HepG2 (cell line): ENCODE measurements at regions not wholly inside any gene's neighbourhood (a gene's known extent, or its start where the extent isn't known, plus 50 kb on each side); places are given as distances from the start of the nearest gene placed in this dataset.

Source experiments
- ATF7-NPFF ChIP-seq: sonication (generic); formaldehyde crosslinking; IDR thresholded peaks from 2 replicates; pipeline ENCODE4 v1.8.1; 2023; ENCODE audit warnings: mild to moderate bottlenecking, low read depth, missing genetic modification reagents, moderate library complexity
- FOXO1 ChIP-seq: sonication (generic); formaldehyde crosslinking; IDR thresholded peaks from 2 replicates; pipeline ENCODE4 v1.4.0; 2020; ENCODE audit warnings: missing genetic modification reagents
- GZF1 ChIP-seq: sonication (generic); formaldehyde crosslinking; IDR thresholded peaks from 2 replicates; pipeline ENCODE4 v1.5.1; 2020; ENCODE audit warnings: mild to moderate bottlenecking, missing genetic modification reagents
- HMG20B ChIP-seq: conservative IDR thresholded peaks from 2 replicates; pipeline ENCODE4 v1.6.1; 2016; ENCODE audit warnings: missing genetic modification reagents, missing compliant biosample characterization
- HOXA9 ChIP-seq: sonication (generic); formaldehyde crosslinking; IDR thresholded peaks from 2 replicates; pipeline ENCODE4 v1.8.1; 2022; ENCODE audit warnings: missing genetic modification reagents, mild to moderate bottlenecking, moderate library complexity, borderline replicate concordance
- KLF16 ChIP-seq, 2 experiments: sonication (generic) in 1 of 2; formaldehyde crosslinking in 1 of 2; IDR thresholded peaks; 2 replicates each; pipeline versions ENCODE4 v1.6.1 to v1.8.0; 2016 to 2023; ENCODE audit warnings: missing genetic modification reagents in 2 of 2, missing compliant biosample characterization in 1 of 2
- KMT2A ChIP-seq: sonication (generic); formaldehyde crosslinking; IDR thresholded peaks from 2 replicates; pipeline ENCODE4 v1.4.0; 2020; ENCODE audit warnings: missing genetic modification reagents
- MAF1 ChIP-seq: sonication (generic); formaldehyde crosslinking; IDR thresholded peaks from 2 replicates; pipeline ENCODE4 v1.5.0; 2020; ENCODE audit warnings: missing genetic modification reagents, borderline replicate concordance
- MAFF ChIP-seq: IDR thresholded peaks from 2 replicates; pipeline ENCODE4 v1.6.1; 2011; ENCODE audit warnings: low read depth, low read length, improper control_type of control experiment
- MEF2D ChIP-seq: sonication (generic); formaldehyde crosslinking; IDR thresholded peaks from 2 replicates; pipeline ENCODE4 v1.5.1; 2020; ENCODE audit warnings: mild to moderate bottlenecking, missing genetic modification reagents
- MEIS2 ChIP-seq: sonication (generic); formaldehyde crosslinking; IDR thresholded peaks from 2 replicates; pipeline ENCODE4 v1.9.0; 2021; ENCODE audit warnings: mild to moderate bottlenecking, missing genetic modification reagents
- MYNN ChIP-seq: sonication (generic); formaldehyde crosslinking; IDR thresholded peaks from 2 replicates; pipeline ENCODE4 v1.4.0; 2020; ENCODE audit warnings: mild to moderate bottlenecking, low read depth, missing genetic modification reagents
- NFIC ChIP-seq: IDR thresholded peaks from 2 replicates; pipeline ENCODE4 v1.6.1; 2012; ENCODE audit warnings: mild to moderate bottlenecking, low read length, inconsistent platforms
- PAF1 ChIP-seq: IDR thresholded peaks from 2 replicates; pipeline ENCODE4 v1.6.1; 2016; ENCODE audit warnings: missing genetic modification reagents, missing compliant biosample characterization
- RBAK ChIP-seq: sonication (generic); formaldehyde crosslinking; IDR thresholded peaks from 2 replicates; pipeline ENCODE4 v1.5.1; 2020; ENCODE audit warnings: mild to moderate bottlenecking, missing genetic modification reagents
- RBFOX2 ChIP-seq: fragments of 200-400 bp; formaldehyde crosslinking; IDR thresholded peaks from 2 replicates; pipeline ENCODE4 v1.6.1; 2017; ENCODE audit warnings: low read depth, mild to moderate bottlenecking, low read length
- SRSF1 ChIP-seq: fragments of 200-400 bp; formaldehyde crosslinking; optimal IDR thresholded peaks from 2 replicates; pipeline ENCODE3; 2017; ENCODE audit warnings: mild to moderate bottlenecking, low read depth, low read length, moderate library complexity
- TOE1 ChIP-seq: sonication (generic); formaldehyde crosslinking; IDR thresholded peaks from 2 replicates; pipeline ENCODE4 v1.4.0; 2020; ENCODE audit warnings: mild to moderate bottlenecking, missing genetic modification reagents
- WIZ ChIP-seq: sonication (generic); formaldehyde crosslinking; IDR thresholded peaks from 2 replicates; pipeline ENCODE4 v1.5.1; 2020; ENCODE audit warnings: mild to moderate bottlenecking, missing genetic modification reagents
- ZBTB33 ChIP-seq: sonication (generic); formaldehyde crosslinking; IDR thresholded peaks from 2 replicates; pipeline ENCODE4 v1.4.0; 2020; ENCODE audit warnings: missing genetic modification reagents
- ZFX ChIP-seq: sonication (generic); formaldehyde crosslinking; IDR thresholded peaks from 2 replicates; pipeline ENCODE4 v1.4.0; 2020; ENCODE audit warnings: mild to moderate bottlenecking, low read depth, missing genetic modification reagents, moderate library complexity
- ZMYM4 ChIP-seq: sonication (generic); formaldehyde crosslinking; IDR thresholded peaks from 2 replicates; pipeline ENCODE4 v1.8.1; 2023; ENCODE audit warnings: mild to moderate bottlenecking, missing genetic modification reagents
- ZNF350 ChIP-seq: sonication (generic); formaldehyde crosslinking; IDR thresholded peaks from 2 replicates; pipeline ENCODE4 v1.4.0; 2020; ENCODE audit warnings: mild to moderate bottlenecking, low read depth, missing genetic modification reagents, borderline replicate concordance
- ZNF44 ChIP-seq: sonication (generic); formaldehyde crosslinking; IDR thresholded peaks from 2 replicates; pipeline ENCODE4 v1.5.1; 2020; ENCODE audit warnings: mild to moderate bottlenecking, missing genetic modification reagents
- ZNF644 ChIP-seq: IDR thresholded peaks from 2 replicates; pipeline ENCODE4 v1.6.1; 2016; ENCODE audit warnings: low read depth
- ZNF773 ChIP-seq: sonication (generic); formaldehyde crosslinking; IDR thresholded peaks from 2 replicates; pipeline ENCODE4 v1.4.0; 2020; ENCODE audit warnings: missing genetic modification reagents, borderline replicate concordance
- TF ChIP-seq, protein P1 (sequence below): sonication (generic); formaldehyde crosslinking; IDR thresholded peaks from 2 replicates; pipeline ENCODE4 v1.4.0; 2020; ENCODE audit warnings: mild to moderate bottlenecking, low read depth, missing genetic modification reagents
- TF ChIP-seq, protein P2 (sequence below): sonication (generic); formaldehyde crosslinking; IDR thresholded peaks from 2 replicates; pipeline ENCODE4 v1.5.1; 2020; ENCODE audit warnings: missing genetic modification reagents, mild to moderate bottlenecking, borderline replicate concordance

DNA sequence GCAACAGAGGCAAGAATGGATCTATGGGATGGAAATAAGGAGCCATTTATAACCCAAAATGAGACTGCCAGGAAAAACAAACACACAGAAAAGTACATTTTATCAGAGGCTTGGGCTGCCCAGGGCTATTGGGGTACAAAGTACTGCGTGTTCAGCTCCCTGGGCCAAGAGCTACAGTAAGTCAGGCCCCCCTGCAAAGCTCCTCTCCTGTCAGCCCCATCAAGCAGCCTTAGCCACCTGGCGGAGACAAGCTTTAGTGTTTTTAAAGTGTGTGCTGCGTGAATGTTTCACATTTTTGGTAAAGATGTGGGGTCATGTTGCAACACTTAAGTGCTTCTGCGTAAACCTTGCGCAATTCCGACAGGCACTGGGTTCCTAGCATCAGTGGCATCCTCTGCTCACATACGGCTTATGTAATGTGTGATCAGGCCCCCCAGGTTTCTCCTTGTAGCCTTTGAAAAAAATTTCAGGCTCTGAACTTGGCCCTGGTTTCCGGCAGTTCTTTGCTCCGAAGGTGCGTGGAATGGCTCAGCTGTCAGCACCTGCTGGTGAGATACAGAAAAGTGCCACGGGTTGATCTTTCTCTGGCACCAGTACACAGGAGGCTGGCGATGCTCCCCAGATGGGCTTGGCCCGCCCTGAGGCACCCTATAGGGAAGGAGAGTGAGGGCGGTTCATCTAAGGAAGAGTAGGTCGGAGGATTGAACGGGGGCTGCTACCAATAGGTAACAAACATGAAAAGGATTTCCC, 198.7 kb upstream of the EEA1 start (continued):
- TF ChIP-seq HOXA9 (CRISPR knock-in tag) (no peak), ZNF644 (CRISPR knock-in tag) (peak; percentile 84), MYNN (peak; percentile 74; the same call in 1 of the 2 replicates), ZFX (CRISPR knock-in tag) (peak; percentile 76; the same call in 1 of the 2 replicates), ZNF773 (CRISPR knock-in tag) (no peak), ZNF350 (CRISPR knock-in tag) (peak; percentile 95; the same call in 1 of the 2 replicates), WIZ (CRISPR knock-in tag) (no peak), ATF7-NPFF (CRISPR knock-in tag) (peak; percentile 72; the same call in 1 of the 2 replicates), RBFOX2 (0 out of 2 replicates have a peak, but pooled peaks have one; percentile 22), MEF2D (CRISPR knock-in tag) (peak; percentile 78; the same call in 1 of the 2 replicates), FOXO1 (CRISPR knock-in tag) (peak; percentile 96), TOE1 (CRISPR knock-in tag) (peak; percentile 80; the same call in 1 of the 2 replicates), ZNF44 (CRISPR knock-in tag) (peak; percentile 96), ZBTB33 (peak; percentile 88), HMG20B (CRISPR knock-in tag) (peak; percentile 92), KLF16 (CRISPR knock-in tag; IDR thresholded peaks at IDR 0.05) (peak in 1 of 2 experiments; percentile 99; a peak in 2 of 4 replicates), SRSF1 (no peak), MAF1 (no peak), PAF1 (CRISPR knock-in tag) (no peak), KMT2A (peak; percentile 78), RBAK (CRISPR knock-in tag) (no peak), GZF1 (CRISPR knock-in tag) (peak; percentile 51; the same call in 1 of the 2 replicates), MAFF (no peak), ZMYM4 (CRISPR knock-in tag) (peak; percentile 99), MEIS2 (CRISPR knock-in tag) (peak; percentile 95), NFIC (peak; percentile 89)
- TF ChIP-seq, protein P1, sequence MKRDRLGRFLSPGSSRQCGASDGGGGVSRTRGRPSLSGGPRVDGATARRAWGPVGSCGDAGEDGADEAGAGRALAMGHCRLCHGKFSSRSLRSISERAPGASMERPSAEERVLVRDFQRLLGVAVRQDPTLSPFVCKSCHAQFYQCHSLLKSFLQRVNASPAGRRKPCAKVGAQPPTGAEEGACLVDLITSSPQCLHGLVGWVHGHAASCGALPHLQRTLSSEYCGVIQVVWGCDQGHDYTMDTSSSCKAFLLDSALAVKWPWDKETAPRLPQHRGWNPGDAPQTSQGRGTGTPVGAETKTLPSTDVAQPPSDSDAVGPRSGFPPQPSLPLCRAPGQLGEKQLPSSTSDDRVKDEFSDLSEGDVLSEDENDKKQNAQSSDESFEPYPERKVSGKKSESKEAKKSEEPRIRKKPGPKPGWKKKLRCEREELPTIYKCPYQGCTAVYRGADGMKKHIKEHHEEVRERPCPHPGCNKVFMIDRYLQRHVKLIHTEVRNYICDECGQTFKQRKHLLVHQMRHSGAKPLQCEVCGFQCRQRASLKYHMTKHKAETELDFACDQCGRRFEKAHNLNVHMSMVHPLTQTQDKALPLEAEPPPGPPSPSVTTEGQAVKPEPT (CRISPR knock-in tag): peak; percentile 55; the same call in 1 of the 2 replicates
- TF ChIP-seq, protein P2, sequence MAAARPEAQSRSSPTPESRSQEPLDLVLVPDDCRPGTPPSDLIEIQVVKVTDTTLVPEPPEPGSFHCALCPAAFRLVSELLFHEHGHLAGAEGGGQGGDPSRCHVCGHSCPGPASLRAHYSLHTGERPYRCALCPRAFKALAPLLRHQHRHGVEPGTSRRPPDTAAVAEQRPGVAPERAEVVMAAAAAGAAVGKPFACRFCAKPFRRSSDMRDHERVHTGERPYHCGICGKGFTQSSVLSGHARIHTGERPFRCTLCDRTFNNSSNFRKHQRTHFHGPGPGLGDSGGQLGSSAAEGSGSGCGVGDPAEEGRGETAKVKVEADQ: peak; percentile 97
